Panc1 (cell line): ENCODE measurements at regions not wholly inside any gene's neighbourhood (a gene's known extent, or its start where the extent isn't known, plus 50 kb on each side); places are given as distances from the start of the nearest gene placed in this dataset.

Experiments
- CTCF ChIP-seq: fragments of 450-650 bp; IDR thresholded peaks from 2 replicates; pipeline ENCODE4 v1.5.1; 2017; ENCODE audit warnings: mild to moderate bottlenecking
- REST ChIP-seq, 2 experiments: IDR thresholded peaks; 2 replicates each; pipeline ENCODE4 v1.6.1; 2011 to 2012; ENCODE audit warnings: low read depth in 2 of 2, control low read depth in 1 of 2, low read length in 1 of 2, mild to moderate bottlenecking in 1 of 2, moderate library complexity in 1 of 2; ENCODE audit not compliant: insufficient read depth in 1 of 2

- TF ChIP-seq CTCF (no peak), REST (IDR thresholded peaks at IDR 0.05; ENCODE audit: insufficient read depth in 1 of 2, low read depth in 2 of 2, low read length in 1 of 2) (no peak)
These were observed 447.3 kb upstream of the CITED2 start for GRCh38 chr6:139821676-139822223.
